ENCODE measurements at regions not wholly inside any gene's neighbourhood (a gene's known extent, or its start where the extent isn't known, plus 50 kb on each side); places are given as distances from the start of the nearest gene placed in this dataset.

- no peak for TF ChIP-seq CTCF (IDR thresholded peaks at IDR 0.05)
- no peak for TF ChIP-seq POLR2AphosphoS5 (IDR thresholded peaks at IDR 0.05)
- no peak for TF ChIP-seq EP300 (IDR thresholded peaks at IDR 0.05; ENCODE audit: low read depth)
Observed at GRCh38 chr12:107855471-107855870, 81.0 kb downstream of the ASCL4 start.
